NCI-H446 (cell line): ENCODE measurements at regions not wholly inside any gene's neighbourhood (a gene's known extent, or its start where the extent isn't known, plus 50 kb on each side); places are given as distances from the start of the nearest gene placed in this dataset.

ENCODE experiments used
- DNase-seq, 2 experiments: peaks; one replicate each; lab custom pipeline; 2025; lab: John Stamatoyannopoulos, UW

GRCh38 chrX:134173541-134174272 lies 63.3 kb upstream of the CCDC160 start:
- DNase-seq = no peak

- no peak for DNase-seq
Observed at GRCh38 chrX:134174273-134174660, 62.7 kb upstream of the CCDC160 start.

- no peak for DNase-seq
Observed at GRCh38 chrX:134174859-134175258, 62.1 kb upstream of the CCDC160 start.

GRCh38 chrX:134177527-134177926 lies 59.5 kb upstream of the CCDC160 start:
- DNase-seq = no peak

- no peak for DNase-seq
Observed at GRCh38 chrX:134180601-134181274, 56.2 kb upstream of the CCDC160 start.

GRCh38 chrX:134181275-134181660 lies 55.7 kb upstream of the CCDC160 start:
- DNase-seq = no peak

- DNase-seq = no peak
Observed at GRCh38 chrX:134183665-134184064, 53.3 kb upstream of the CCDC160 start.

GRCh38 chrX:134184936-134185335 lies 52.0 kb upstream of the CCDC160 start:
- no peak for DNase-seq

- DNase-seq = no peak
Observed at GRCh38 chrX:134186362-134187121, 50.4 kb upstream of the CCDC160 start.
